KMS-11 (cell line): ENCODE measurements at regions not wholly inside any gene's neighbourhood (a gene's known extent, or its start where the extent isn't known, plus 50 kb on each side); places are given as distances from the start of the nearest gene placed in this dataset.

Experiments
- H2AFZ ChIP-seq: fragments of 200-600 bp; sonication (generic); 2 replicates; pipeline ENCODE4 v1.6.1; 2016; ENCODE audit warnings: antibody characterized with exemption, mixed run types, low read depth
- H3K27ac ChIP-seq: fragments of 200-600 bp; sonication (generic); 2 replicates; pipeline ENCODE4 v1.6.1; 2016; ENCODE audit warnings: mild to moderate bottlenecking, mixed run types
- H3K27me3 ChIP-seq: fragments of 200-600 bp; sonication (generic); 2 replicates; pipeline ENCODE4 v1.6.1; 2017; ENCODE audit warnings: mild to moderate bottlenecking, low read depth, mixed run types, moderate library complexity; ENCODE audit not compliant: insufficient read depth
- H3K36me3 ChIP-seq: fragments of 200-600 bp; sonication (generic); 2 replicates; pipeline ENCODE4 v1.6.1; 2017; ENCODE audit warnings: mild to moderate bottlenecking, mixed run types; ENCODE audit not compliant: insufficient read depth
- H3K4me1 ChIP-seq: fragments of 200-600 bp; sonication (generic); 2 replicates; pipeline ENCODE4 v1.6.1; 2016; ENCODE audit warnings: mild to moderate bottlenecking, low read depth, mixed run types; ENCODE audit not compliant: poor library complexity, severe bottlenecking
- H3K4me2 ChIP-seq: fragments of 200-600 bp; sonication (generic); 2 replicates; pipeline ENCODE4 v1.7.0; 2016; ENCODE audit warnings: mild to moderate bottlenecking, mixed run types
- H3K4me3 ChIP-seq: fragments of 200-600 bp; sonication (generic); IDR thresholded peaks from 2 replicates; pipeline ENCODE4 v1.6.1; 2017; ENCODE audit warnings: low read depth, low read length, mixed read lengths; ENCODE audit not compliant: insufficient read depth
- H3K79me2 ChIP-seq: fragments of 200-600 bp; sonication (generic); 2 replicates; pipeline ENCODE4 v1.6.1; 2016; ENCODE audit warnings: low read depth, mixed run types; ENCODE audit not compliant: insufficient read depth
- H3K9ac ChIP-seq: fragments of 200-600 bp; sonication (generic); 2 replicates; pipeline ENCODE4 v1.6.1; 2016; ENCODE audit warnings: mild to moderate bottlenecking, mixed run types
- H4K20me1 ChIP-seq: fragments of 200-600 bp; sonication (generic); 2 replicates; pipeline ENCODE4 v1.6.1; 2016; ENCODE audit warnings: mild to moderate bottlenecking, mixed run types; ENCODE audit not compliant: insufficient read depth
- CTCF ChIP-seq: fragments of 200-600 bp; sonication (generic); conservative IDR thresholded peaks from 2 replicates; pipeline ENCODE4 v1.6.1; 2017; ENCODE audit warnings: low read depth, mild to moderate bottlenecking, antibody characterized with exemption, low read length, moderate library complexity, mixed read lengths

GRCh38 chr2:193549661-193550060 is 1354.9 kb upstream of the TMEFF2 start:
- no peaks in the 10 kb centered on the region for H4K20me1 ChIP-seq
- no peak overlapping the region for H3K4me2 ChIP-seq
- no peaks in the 10 kb centered on the region; the same call in 1 of the 2 replicates for H3K36me3 ChIP-seq
- H3K27me3 ChIP-seq: no peaks in the 10 kb centered on the region
- H3K79me2 ChIP-seq: no peaks in the 10 kb centered on the region
- no peak for TF ChIP-seq CTCF
- H2AFZ ChIP-seq: no peak overlapping the region
- no peak overlapping the region for H3K27ac ChIP-seq
- no peak overlapping the region for H3K4me3 ChIP-seq
- H3K4me1 ChIP-seq: no peaks in the 10 kb centered on the region
- no peak overlapping the region for H3K9ac ChIP-seq

- Histone ChIP-seq H3K4me1 (peaks cover 18% of the 10 kb centered on the region), H3K36me3 (no peaks in the 10 kb centered on the region), H3K4me3 (no peak overlapping the region), H3K79me2 (no peaks in the 10 kb centered on the region), H4K20me1 (no peaks in the 10 kb centered on the region), H3K27ac (no peak overlapping the region; the same call in 1 of the 2 replicates), H3K4me2 (no peak overlapping the region; the same call in 1 of the 2 replicates), H3K27me3 (no peaks in the 10 kb centered on the region), H2AFZ (peak overlapping the region; percentile 13; the same call in 1 of the 2 replicates), H3K9ac (no peak overlapping the region)
- no peak for TF ChIP-seq CTCF
Measured at GRCh38 chr2:193542762-193543161, 1348.0 kb upstream of the TMEFF2 start.

- H2AFZ ChIP-seq: no peak overlapping the region
Measured at GRCh38 chr2:193539188-193539587, 1344.5 kb upstream of the TMEFF2 start.

GRCh38 chr2:193538061-193538460 is 1343.3 kb upstream of the TMEFF2 start:
- no peak overlapping the region for H3K27ac ChIP-seq
- no peak overlapping the region for H2AFZ ChIP-seq
- no peak overlapping the region for H3K9ac ChIP-seq
- no peaks in the 10 kb centered on the region for H3K27me3 ChIP-seq
- H3K79me2 ChIP-seq: no peaks in the 10 kb centered on the region
- no peaks in the 10 kb centered on the region for H3K36me3 ChIP-seq
- TF ChIP-seq CTCF: no peak
- no peak overlapping the region for H3K4me2 ChIP-seq
- H4K20me1 ChIP-seq: no peaks in the 10 kb centered on the region
- peaks cover 10% of the 10 kb centered on the region for H3K4me1 ChIP-seq
- H3K4me3 ChIP-seq: no peak overlapping the region

More at GRCh38 chr2:193539188-193539587, 1344.5 kb upstream of the TMEFF2 start:
- Histone ChIP-seq H3K4me3 (no peak overlapping the region), H4K20me1 (no peaks in the 10 kb centered on the region), H3K36me3 (no peaks in the 10 kb centered on the region), H3K9ac (no peak overlapping the region), H3K27ac (no peak overlapping the region), H3K4me2 (no peak overlapping the region), H3K4me1 (peaks cover 18% of the 10 kb centered on the region), H3K27me3 (no peaks in the 10 kb centered on the region), H3K79me2 (no peaks in the 10 kb centered on the region)
- no peak for TF ChIP-seq CTCF
